ENCODE measurements at regions not wholly inside any gene's neighbourhood (a gene's known extent, or its start where the extent isn't known, plus 50 kb on each side); places are given as distances from the start of the nearest gene placed in this dataset.

DNA sequence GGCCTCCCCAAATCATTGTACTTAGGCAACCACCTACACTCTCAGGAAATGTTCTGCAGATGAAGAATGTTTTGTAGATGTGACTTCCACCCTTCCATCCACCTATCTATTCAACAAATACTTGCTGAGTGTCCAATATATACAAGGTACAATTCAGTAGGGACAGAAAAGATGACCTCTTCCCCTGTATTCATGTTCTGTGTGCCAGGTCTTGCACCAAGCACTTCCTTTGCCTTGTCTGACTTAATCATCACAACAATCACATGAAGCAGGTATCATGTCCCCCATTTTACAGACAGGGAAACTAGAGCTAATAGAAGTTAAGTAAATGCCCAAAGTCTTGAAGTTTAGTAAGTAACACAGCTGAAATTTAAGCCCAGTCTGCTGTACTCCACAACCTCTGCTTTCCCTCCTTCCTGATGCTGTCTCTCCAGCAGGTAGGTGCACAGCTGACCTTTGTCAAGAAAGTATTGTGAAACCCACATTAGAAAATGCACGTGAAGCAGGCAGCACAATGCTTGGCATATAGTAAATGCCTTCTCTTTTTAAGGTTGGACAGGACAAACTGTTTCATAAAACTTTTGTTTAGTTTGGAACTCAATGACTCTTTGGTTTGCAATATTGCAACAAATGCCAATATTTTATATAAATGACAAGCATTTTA lies 296.5 kb downstream of the DEPDC1B start:
- TF ChIP-seq POLR2AphosphoS5 (IDR thresholded peaks at IDR 0.05) = peak; percentile 20 to 31
- TF ChIP-seq, protein P1, sequence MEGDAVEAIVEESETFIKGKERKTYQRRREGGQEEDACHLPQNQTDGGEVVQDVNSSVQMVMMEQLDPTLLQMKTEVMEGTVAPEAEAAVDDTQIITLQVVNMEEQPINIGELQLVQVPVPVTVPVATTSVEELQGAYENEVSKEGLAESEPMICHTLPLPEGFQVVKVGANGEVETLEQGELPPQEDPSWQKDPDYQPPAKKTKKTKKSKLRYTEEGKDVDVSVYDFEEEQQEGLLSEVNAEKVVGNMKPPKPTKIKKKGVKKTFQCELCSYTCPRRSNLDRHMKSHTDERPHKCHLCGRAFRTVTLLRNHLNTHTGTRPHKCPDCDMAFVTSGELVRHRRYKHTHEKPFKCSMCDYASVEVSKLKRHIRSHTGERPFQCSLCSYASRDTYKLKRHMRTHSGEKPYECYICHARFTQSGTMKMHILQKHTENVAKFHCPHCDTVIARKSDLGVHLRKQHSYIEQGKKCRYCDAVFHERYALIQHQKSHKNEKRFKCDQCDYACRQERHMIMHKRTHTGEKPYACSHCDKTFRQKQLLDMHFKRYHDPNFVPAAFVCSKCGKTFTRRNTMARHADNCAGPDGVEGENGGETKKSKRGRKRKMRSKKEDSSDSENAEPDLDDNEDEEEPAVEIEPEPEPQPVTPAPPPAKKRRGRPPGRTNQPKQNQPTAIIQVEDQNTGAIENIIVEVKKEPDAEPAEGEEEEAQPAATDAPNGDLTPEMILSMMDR (IDR thresholded peaks at IDR 0.05) = no peak
- no peak for TF ChIP-seq POLR2A (IDR thresholded peaks at IDR 0.05; ENCODE audit: low read depth)
